NCI-H82 treated with DMSO at 0.1 percent for 48 hours (cell line): ENCODE measurements at regions not wholly inside any gene's neighbourhood (a gene's known extent, or its start where the extent isn't known, plus 50 kb on each side); places are given as distances from the start of the nearest gene placed in this dataset.

Experiments used
- DNase-seq: peaks from one replicate; lab custom pipeline; 2025; ENCODE audit not compliant: unreplicated experiment; lab: John Stamatoyannopoulos, UW

- DNase-seq: no peak
Observed at GRCh38 chr2:167900435-167901114, 346.8 kb downstream of the STK39 start.

DNA sequence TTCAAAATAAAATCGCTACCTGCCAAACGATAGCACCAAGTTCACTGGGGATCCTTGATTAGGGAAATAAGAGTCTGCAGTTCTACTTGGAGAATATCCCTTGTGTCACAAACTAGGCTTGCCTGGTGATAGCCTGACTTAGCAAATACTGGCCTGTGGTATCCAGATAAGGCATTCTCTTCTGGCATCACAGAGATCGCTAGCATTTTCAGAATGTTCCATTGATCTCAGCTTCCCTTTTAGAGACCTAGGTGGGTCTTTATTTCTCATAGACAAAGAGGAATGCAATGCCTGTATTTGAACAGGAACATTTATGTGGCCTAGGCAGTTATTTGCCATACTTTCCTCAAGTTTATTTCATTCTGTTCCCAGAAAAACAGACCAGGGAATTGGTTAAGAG is 349.1 kb downstream of the STK39 start:
- DNase-seq: no peak

DNA sequence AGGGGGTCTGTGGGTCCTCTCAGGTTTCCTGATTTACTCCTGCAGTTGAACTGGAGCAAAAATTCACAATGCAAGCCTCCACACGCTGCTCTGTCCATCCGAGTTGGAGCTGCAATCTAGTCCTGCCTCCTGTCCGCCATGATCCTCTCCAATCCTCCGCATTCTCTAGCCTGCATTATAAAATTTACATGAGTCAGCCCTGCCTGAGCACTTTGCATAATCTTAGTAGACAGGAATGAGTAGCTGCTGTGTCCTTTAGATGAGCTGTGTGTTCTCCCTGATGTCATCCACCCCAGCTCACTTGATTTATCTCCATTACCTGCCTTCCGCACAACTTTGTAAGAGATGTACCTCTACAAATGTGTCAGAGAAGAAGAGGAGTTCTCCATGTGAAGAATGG is 355.6 kb downstream of the STK39 start:
- no peak for DNase-seq

DNA sequence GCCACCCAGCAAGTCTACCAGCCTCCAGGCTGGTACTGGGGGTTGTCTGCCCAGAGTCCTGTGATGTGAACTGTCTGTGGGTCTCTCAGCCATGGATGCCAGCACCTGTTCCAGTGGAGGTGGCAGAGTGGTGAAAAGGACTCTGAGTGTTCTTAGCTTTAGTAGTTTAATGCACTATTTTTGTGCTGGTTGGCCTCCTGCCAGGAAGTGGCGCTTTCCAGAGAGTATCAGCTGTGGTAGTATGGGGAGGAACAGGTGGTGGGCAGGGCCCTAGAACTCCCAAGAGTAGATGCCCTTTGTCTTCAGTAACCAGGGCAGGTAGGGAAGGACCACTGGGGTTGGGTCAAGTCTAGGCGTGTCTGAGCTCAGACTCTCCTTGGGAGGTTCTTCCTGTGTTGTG is 356.7 kb downstream of the STK39 start:
- no peak for DNase-seq

DNA sequence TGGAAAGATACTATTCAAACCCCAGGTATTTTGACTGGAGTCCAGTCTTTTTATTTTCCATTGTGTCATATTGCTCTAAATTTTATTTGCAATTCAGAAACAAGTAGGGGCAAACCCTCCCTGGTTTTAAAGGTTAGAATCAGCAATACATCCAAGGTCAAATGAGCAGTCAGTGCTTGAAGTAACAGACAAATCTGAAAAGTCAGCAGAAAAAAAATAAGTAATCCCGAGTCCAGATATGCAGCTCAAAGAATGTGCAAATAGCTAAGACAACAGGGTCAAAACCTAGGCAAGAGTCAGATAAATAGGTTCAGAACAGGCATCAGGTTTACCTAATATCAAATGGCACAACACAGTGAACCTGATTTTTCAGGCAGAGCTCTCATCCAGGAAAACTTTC is 367.0 kb downstream of the STK39 start:
- DNase-seq: no peak

DNA sequence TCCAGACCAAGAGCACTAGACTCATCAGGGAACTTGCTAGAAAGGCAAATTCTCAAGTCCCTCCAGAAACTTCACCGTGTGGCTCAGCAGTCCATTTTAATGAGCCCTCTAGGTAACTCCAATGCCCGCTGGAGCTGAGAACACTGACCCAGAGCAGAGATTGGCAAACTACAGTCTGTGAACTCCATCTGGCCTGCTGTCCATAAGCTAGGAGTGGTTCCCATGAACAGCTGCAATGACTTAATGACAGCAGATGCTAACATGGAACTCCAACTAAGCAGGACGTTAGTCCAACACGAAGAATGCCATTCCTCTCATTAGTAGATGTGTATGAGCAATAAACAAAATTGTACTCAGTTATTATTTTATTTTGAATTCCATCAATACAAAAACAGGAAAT is 371.9 kb downstream of the STK39 start:
- peak; percentile 65 for DNase-seq

DNA sequence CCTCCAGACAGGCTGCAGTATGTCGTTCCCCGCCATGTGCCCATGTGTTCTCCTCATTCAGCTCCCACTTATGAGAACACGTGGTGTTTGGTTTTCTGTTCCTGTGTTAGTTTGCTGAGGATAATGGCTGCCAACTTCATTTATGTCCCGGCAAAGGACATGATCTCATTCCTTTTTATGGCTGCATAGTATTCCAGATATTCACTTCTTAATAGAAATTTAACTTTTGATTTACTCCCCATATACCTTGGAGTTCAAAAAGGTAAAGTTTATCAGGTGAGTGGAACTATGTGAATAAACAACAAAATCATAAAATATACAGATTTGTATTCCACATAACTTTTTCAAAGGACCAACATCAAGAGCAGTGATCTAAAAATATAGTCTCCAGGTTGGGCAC is 372.6 kb downstream of the STK39 start:
- no peak for DNase-seq

DNA sequence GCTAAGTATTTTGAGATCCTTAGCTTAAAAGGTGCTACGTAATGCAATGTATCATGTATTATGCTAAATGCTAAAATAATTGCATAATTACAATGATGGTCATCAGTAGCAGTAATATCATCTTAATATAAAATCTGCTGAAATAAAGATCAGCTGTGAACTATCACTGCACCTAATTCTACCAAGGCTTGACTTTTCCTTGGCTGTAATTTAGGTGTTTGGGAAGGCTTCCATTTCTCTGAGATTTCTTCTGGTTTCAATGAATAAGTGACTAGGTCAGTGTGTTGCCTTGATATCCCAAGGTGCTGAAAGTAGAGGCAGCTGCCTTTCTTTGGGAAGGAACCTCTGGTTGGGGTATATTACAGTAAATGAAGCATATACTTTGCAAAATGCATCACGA is 376.1 kb downstream of the STK39 start:
- no peak for DNase-seq

DNA sequence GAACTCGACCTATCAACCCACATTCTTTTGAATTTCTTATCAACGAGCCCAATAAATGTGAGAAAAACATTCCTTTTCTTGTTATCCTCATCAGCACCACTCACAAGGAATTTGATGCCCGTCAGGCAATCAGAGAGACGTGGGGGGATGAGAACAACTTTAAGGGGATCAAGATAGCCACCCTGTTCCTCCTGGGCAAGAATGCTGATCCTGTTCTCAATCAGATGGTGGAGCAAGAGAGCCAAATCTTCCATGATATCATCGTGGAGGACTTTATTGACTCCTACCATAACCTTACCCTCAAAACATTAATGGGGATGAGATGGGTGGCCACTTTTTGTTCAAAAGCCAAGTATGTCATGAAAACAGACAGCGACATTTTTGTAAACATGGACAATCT is 378.2 kb downstream of the STK39 start:
- DNase-seq: no peak

- peak; percentile 57 for DNase-seq
Observed at GRCh38 chr2:167863377-167863776, 384.0 kb downstream of the STK39 start.

- DNase-seq: peak; percentile 56
Observed at GRCh38 chr2:167862782-167863181, 384.6 kb downstream of the STK39 start.

DNA sequence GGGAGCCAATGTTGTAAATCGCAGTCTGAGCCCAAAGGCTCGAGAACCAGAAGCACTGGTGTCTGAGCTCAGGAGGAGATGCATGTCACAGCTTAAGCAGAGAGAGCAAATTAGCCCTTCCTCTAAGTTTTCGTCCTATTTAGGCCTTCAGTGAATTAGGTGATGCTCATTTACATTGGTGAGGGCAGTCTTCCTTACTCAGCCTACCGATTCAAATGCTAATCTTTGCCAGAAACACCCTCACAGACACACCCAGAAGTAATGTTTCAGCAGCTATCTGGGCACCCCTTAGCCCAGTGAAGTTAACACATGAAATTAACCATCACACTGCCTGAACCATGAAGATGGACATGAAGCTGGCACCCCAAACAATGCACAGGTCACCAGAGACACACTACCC is 385.1 kb downstream of the STK39 start:
- no peak for DNase-seq

- DNase-seq: no peak
Observed at GRCh38 chr2:167861574-167862193, 385.7 kb downstream of the STK39 start.

GRCh38 chr2:167860082-167860481 is 387.3 kb downstream of the STK39 start:
- DNase-seq: no peak

DNA sequence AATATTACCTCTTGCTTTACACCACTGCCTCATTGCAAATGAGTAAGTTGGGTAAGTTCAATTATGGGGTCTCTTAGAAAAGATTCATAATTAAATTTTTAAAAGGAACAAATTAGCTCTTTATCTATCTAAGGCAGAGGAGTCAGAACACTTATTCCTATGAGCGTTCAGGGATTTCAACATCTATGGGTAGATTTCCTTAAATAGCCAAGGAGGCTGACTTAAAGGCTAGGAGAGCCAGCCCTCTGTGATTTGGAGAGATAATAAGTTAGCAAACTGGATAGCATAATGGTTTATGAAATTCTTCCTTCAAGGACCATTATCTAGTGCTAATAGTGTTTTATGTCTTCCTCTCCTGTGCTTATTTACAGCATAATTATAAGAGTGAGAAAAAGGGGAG is 387.7 kb downstream of the STK39 start:
- DNase-seq: no peak

DNA sequence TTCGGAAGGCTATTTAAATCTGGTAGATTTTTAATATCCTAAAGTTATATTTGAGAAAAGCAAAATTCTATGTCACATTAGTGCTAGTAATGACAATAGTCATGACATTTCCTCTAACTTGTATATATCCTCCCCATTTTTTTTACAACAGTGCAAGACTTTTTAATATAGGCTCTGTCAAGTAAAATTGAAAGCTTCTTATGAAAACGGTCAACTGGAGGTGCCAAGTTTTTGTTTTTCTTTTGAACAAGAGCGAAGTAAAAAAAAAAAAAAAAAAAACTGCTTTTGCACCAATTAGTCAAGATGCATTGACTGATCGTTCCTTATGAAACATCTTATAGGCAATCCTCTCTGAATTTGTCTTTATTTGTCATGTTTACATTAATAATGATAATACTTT is 389.3 kb downstream of the STK39 start:
- no peak for DNase-seq

DNA sequence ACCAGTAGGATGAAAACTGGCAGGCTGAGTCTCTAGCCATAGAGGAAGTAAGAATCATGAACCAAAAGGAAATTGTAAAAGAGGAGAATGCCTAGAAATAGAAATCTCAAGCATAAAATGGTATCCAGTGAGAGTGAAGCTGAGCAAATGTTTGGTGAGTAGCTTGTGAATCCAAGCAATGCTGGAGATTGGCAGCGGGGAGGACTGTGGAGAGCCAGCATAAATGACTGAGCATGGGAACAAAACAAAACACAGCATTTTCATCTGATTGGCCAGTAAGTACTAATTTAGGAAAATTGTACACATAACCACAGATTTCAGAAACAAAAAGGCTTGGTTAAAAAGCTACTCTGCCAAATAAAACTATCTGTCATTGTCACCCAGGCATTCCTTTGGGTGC is 390.0 kb downstream of the STK39 start:
- DNase-seq: no peak

- no peak for DNase-seq
Observed at GRCh38 chr2:167856190-167856589, 391.2 kb downstream of the STK39 start.

- DNase-seq: no peak
Observed at GRCh38 chr2:167855211-167855610, 392.2 kb downstream of the STK39 start.

DNA sequence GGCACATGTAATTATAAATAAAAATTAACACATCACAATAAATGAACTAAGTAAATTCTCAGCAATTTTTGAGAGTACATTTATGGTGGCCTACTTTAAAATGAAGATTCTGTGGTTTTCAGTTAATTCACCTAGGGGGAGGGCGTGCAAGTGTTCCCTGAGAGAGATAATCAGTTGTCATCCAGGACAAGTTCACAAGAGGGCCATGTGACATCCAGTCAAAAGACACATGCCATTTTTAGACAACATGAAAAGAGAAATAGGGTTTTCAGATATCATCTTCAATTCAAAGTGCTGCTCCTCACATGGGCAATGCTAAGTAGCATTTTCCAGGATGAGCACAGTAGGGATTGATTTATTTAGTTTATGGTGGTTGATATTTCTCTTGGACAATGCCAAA is 393.7 kb downstream of the STK39 start:
- DNase-seq: no peak

DNA sequence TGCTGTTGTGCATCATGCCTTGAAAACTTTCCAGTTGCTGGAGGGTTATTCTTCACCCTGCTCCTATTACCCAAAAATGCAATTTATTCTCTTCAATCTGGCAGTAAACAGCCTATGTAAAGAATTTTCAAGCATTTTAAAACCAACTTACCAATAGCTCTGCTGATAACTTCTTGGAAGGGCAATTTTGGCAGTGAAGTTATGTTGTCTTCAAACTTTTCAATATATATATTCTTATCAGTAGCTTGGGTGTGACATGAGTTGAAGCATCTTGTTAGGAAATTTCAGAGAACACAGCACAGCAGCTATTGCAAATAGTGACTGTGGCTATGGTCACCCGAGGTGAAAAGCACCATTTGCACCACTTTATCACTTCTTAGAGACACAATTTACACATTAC is 395.5 kb downstream of the STK39 start:
- no peak for DNase-seq

GRCh38 chr2:167851323-167851860 is 396.0 kb downstream of the STK39 start:
- no peak for DNase-seq
